ENCODE measurements at regions not wholly inside any gene's neighbourhood (a gene's known extent, or its start where the extent isn't known, plus 50 kb on each side); places are given as distances from the start of the nearest gene placed in this dataset.

DNA sequence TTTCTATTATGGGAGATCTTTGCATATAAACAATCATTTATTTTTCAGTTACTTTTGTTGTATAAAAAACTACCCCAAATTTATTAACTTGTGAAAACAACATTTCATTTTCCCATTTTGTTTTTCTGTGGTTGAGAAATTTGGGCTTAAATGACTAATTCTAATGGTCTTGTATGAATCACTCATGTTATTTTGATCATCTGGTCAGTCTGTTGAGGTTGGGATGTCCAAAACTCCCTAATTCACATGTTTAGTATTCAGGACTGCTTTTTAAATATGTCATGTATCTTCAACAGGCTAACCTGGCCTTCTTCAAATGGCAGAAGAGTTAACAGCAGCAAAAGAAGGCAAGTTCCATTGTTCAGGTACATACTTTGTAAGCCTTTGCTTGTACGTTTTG, 788.1 kb downstream of the TRIB2 start (continued):
- TF ChIP-seq, protein P1, sequence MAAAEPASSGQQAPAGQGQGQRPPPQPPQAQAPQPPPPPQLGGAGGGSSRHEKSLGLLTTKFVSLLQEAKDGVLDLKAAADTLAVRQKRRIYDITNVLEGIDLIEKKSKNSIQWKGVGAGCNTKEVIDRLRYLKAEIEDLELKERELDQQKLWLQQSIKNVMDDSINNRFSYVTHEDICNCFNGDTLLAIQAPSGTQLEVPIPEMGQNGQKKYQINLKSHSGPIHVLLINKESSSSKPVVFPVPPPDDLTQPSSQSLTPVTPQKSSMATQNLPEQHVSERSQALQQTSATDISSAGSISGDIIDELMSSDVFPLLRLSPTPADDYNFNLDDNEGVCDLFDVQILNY (CRISPR knock-in tag; IDR thresholded peaks at IDR 0.05) = no peak
- TF ChIP-seq, protein P2, sequence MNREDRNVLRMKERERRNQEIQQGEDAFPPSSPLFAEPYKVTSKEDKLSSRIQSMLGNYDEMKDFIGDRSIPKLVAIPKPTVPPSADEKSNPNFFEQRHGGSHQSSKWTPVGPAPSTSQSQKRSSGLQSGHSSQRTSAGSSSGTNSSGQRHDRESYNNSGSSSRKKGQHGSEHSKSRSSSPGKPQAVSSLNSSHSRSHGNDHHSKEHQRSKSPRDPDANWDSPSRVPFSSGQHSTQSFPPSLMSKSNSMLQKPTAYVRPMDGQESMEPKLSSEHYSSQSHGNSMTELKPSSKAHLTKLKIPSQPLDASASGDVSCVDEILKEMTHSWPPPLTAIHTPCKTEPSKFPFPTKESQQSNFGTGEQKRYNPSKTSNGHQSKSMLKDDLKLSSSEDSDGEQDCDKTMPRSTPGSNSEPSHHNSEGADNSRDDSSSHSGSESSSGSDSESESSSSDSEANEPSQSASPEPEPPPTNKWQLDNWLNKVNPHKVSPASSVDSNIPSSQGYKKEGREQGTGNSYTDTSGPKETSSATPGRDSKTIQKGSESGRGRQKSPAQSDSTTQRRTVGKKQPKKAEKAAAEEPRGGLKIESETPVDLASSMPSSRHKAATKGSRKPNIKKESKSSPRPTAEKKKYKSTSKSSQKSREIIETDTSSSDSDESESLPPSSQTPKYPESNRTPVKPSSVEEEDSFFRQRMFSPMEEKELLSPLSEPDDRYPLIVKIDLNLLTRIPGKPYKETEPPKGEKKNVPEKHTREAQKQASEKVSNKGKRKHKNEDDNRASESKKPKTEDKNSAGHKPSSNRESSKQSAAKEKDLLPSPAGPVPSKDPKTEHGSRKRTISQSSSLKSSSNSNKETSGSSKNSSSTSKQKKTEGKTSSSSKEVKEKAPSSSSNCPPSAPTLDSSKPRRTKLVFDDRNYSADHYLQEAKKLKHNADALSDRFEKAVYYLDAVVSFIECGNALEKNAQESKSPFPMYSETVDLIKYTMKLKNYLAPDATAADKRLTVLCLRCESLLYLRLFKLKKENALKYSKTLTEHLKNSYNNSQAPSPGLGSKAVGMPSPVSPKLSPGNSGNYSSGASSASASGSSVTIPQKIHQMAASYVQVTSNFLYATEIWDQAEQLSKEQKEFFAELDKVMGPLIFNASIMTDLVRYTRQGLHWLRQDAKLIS (CRISPR knock-in tag; IDR thresholded peaks at IDR 0.05; ENCODE audit: borderline replicate concordance) = no peak
- TF ChIP-seq, protein P3, sequence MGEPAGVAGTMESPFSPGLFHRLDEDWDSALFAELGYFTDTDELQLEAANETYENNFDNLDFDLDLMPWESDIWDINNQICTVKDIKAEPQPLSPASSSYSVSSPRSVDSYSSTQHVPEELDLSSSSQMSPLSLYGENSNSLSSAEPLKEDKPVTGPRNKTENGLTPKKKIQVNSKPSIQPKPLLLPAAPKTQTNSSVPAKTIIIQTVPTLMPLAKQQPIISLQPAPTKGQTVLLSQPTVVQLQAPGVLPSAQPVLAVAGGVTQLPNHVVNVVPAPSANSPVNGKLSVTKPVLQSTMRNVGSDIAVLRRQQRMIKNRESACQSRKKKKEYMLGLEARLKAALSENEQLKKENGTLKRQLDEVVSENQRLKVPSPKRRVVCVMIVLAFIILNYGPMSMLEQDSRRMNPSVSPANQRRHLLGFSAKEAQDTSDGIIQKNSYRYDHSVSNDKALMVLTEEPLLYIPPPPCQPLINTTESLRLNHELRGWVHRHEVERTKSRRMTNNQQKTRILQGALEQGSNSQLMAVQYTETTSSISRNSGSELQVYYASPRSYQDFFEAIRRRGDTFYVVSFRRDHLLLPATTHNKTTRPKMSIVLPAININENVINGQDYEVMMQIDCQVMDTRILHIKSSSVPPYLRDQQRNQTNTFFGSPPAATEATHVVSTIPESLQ (CRISPR knock-in tag; IDR thresholded peaks at IDR 0.05) = no peak
- TF ChIP-seq, protein P4, sequence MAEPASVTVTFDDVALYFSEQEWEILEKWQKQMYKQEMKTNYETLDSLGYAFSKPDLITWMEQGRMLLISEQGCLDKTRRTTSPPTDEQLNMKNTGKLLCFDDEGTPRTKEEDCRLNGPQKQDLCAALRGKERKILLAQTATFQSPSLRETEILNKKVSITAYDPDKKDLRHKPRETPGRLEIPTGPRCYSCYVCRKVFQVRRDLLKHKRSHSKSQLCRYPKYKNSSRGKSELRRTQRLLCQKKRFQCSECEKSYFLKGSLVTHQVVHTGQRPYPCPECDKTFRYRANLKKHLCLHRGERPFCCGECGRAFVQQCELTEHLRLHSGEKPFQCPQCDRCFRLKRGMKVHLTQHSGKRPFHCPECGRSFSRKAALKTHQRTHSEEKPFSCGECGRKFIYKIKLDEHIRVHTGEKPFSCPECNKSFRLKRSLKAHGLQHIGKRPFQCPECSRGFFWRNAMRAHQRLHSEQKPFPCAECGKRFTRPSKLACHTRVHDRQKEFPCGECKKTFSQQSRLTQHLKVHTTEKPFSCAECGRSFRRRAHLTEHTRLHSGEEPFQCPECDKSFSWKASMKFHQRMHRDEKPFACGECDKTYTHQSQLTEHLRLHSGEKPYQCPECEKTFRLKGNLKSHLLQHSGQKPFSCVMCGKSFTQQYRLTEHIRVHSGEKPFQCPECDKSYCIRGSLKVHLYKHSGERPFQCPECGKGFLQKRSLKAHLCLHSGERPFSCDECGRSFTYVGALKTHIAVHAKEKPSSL (CRISPR knock-in tag; conservative IDR thresholded peaks at IDR 0.05) = no peak
- no peak for TF ChIP-seq ZBTB21 (CRISPR knock-in tag; IDR thresholded peaks at IDR 0.05; ENCODE audit: borderline replicate concordance)

DNA sequence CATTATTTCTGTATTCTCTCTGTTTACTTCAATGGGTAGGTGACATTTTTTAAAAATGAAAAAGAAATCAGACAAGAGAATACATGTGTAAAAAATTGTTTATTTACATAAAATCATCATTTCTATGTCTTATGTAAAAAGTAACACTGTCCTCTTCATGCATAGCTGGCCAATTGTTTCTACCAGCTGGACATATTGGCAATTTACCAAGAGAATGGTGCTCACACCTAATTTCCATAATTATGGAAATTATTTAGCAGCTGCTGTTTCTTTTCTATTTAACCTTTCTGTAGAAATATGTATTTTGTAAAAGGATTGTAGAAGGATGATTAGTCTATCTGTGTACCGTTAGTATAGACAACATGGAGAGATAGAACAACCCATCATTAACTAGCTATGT, 791.9 kb downstream of the TRIB2 start:
- ChIA-PET POLR2A (no interaction called here), CTCF (no interaction called here)
- H3K4me3 Mint-ChIP-seq = no peak overlapping the region
- no peaks in the 10 kb centered on the region for H3K9me3 Mint-ChIP-seq
- peaks cover 38% of the 10 kb centered on the region for H3K27me3 Mint-ChIP-seq (ENCODE audit: low read depth)
- no peaks in the 10 kb centered on the region for H3K4me1 Mint-ChIP-seq
- no peak for ATAC-seq
- H3K27ac Mint-ChIP-seq = no peak overlapping the region
- H3K36me3 Mint-ChIP-seq = no peaks in the 10 kb centered on the region
- TF ChIP-seq, protein P5, sequence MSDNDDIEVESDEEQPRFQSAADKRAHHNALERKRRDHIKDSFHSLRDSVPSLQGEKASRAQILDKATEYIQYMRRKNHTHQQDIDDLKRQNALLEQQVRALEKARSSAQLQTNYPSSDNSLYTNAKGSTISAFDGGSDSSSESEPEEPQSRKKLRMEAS (CRISPR knock-in tag; IDR thresholded peaks at IDR 0.05) = no peak
- TF ChIP-seq, protein P6, sequence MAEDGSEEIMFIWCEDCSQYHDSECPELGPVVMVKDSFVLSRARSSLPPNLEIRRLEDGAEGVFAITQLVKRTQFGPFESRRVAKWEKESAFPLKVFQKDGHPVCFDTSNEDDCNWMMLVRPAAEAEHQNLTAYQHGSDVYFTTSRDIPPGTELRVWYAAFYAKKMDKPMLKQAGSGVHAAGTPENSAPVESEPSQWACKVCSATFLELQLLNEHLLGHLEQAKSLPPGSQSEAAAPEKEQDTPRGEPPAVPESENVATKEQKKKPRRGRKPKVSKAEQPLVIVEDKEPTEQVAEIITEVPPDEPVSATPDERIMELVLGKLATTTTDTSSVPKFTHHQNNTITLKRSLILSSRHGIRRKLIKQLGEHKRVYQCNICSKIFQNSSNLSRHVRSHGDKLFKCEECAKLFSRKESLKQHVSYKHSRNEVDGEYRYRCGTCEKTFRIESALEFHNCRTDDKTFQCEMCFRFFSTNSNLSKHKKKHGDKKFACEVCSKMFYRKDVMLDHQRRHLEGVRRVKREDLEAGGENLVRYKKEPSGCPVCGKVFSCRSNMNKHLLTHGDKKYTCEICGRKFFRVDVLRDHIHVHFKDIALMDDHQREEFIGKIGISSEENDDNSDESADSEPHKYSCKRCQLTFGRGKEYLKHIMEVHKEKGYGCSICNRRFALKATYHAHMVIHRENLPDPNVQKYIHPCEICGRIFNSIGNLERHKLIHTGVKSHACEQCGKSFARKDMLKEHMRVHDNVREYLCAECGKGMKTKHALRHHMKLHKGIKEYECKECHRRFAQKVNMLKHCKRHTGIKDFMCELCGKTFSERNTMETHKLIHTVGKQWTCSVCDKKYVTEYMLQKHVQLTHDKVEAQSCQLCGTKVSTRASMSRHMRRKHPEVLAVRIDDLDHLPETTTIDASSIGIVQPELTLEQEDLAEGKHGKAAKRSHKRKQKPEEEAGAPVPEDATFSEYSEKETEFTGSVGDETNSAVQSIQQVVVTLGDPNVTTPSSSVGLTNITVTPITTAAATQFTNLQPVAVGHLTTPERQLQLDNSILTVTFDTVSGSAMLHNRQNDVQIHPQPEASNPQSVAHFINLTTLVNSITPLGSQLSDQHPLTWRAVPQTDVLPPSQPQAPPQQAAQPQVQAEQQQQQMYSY (CRISPR knock-in tag; IDR thresholded peaks at IDR 0.05) = no peak
- TF ChIP-seq MYBL2 (CRISPR knock-in tag; IDR thresholded peaks at IDR 0.05) (no peak), ZNF138 (CRISPR knock-in tag; conservative IDR thresholded peaks at IDR 0.05) (no peak), NFE2L1 (CRISPR knock-in tag; IDR thresholded peaks at IDR 0.05) (no peak)
- TF ChIP-seq, protein P7, sequence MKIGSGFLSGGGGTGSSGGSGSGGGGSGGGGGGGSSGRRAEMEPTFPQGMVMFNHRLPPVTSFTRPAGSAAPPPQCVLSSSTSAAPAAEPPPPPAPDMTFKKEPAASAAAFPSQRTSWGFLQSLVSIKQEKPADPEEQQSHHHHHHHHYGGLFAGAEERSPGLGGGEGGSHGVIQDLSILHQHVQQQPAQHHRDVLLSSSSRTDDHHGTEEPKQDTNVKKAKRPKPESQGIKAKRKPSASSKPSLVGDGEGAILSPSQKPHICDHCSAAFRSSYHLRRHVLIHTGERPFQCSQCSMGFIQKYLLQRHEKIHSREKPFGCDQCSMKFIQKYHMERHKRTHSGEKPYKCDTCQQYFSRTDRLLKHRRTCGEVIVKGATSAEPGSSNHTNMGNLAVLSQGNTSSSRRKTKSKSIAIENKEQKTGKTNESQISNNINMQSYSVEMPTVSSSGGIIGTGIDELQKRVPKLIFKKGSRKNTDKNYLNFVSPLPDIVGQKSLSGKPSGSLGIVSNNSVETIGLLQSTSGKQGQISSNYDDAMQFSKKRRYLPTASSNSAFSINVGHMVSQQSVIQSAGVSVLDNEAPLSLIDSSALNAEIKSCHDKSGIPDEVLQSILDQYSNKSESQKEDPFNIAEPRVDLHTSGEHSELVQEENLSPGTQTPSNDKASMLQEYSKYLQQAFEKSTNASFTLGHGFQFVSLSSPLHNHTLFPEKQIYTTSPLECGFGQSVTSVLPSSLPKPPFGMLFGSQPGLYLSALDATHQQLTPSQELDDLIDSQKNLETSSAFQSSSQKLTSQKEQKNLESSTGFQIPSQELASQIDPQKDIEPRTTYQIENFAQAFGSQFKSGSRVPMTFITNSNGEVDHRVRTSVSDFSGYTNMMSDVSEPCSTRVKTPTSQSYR (CRISPR knock-in tag; IDR thresholded peaks at IDR 0.05) = no peak
- TF ChIP-seq, protein P8, sequence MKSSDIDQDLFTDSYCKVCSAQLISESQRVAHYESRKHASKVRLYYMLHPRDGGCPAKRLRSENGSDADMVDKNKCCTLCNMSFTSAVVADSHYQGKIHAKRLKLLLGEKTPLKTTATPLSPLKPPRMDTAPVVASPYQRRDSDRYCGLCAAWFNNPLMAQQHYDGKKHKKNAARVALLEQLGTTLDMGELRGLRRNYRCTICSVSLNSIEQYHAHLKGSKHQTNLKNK (CRISPR knock-in tag; IDR thresholded peaks at IDR 0.05) = no peak
- no peak for DNase-seq (ENCODE audit: low spot score)

Data from WTC11 (cell line).